ENCODE measurements at regions not wholly inside any gene's neighbourhood (a gene's known extent, or its start where the extent isn't known, plus 50 kb on each side); places are given as distances from the start of the nearest gene placed in this dataset.

- CTCF ChIA-PET, result no interaction called here
- in situ Hi-C loops (cut with MboI; ENCODE audit: low sequenced_read_pairs), result no loop called here
Measured at GRCh38 chr3:43915546-43915945, 224.8 kb downstream of the ABHD5 start.

More at GRCh38 chr3:43915546-43915945, 224.8 kb downstream of the ABHD5 start:
- no peaks in the 10 kb centered on the region for H4K20me1 ChIP-seq (ENCODE audit: insufficient read depth, low read length)
- H3K27ac ChIP-seq (ENCODE audit: insufficient read depth, low read length), result no peak overlapping the region
- dilution Hi-C loops (cut with HindIII; ENCODE audit: low sequenced_read_pairs, unreplicated experiment) (no loop called here), intact Hi-C loops (cut with micrococcal nuclease) (no loop called here)
- no peak overlapping the region for H4K5ac ChIP-seq (ENCODE audit: low read depth, low read length)
- peaks cover 9% of the 10 kb centered on the region for H3K9me3 ChIP-seq (ENCODE audit: control insufficient read depth, insufficient read depth, low read length)
- no peak overlapping the region for H3K56ac ChIP-seq (ENCODE audit: extremely low read depth, insufficient read depth, low read length)
- H4K8ac ChIP-seq (ENCODE audit: low read depth in 2 of 2, low read length in 2 of 2), result no peak overlapping the region
- no peak overlapping the region for H2AK9ac ChIP-seq (replicated peaks; ENCODE audit: low read depth, low read length, poor library complexity)
- H3K4me1 ChIP-seq (ENCODE audit: control insufficient read depth, insufficient read depth, low read length), result no peaks in the 10 kb centered on the region
- WGBS, 2 experiments (ENCODE audit: extremely low coverage in 2 of 2, insufficient read length in 1 of 2), result 100% methylated on average over 1 of the region's 1 CpG; no CpG with 5 or more reads in 1 of the 2 experiments
- no peak overlapping the region for H2AFZ ChIP-seq (replicated peaks; ENCODE audit: low read length, poor library complexity)
- no peak overlapping the region for H4K91ac ChIP-seq (ENCODE audit: insufficient read depth, low read depth, low read length)
- BruUV-seq (replicated peaks), result no TSS peak
- no peak overlapping the region for H3K4ac ChIP-seq (ENCODE audit: low read depth, low read length)
- no peak overlapping the region for H3K4me3 ChIP-seq (ENCODE audit: insufficient read depth, low read depth, low read length)
- no peak for DNase-seq
- no peak overlapping the region for H3K4me2 ChIP-seq (ENCODE audit: low read depth, low read length)
- H2BK5ac ChIP-seq (ENCODE audit: low read depth, low read length, poor library complexity, severe bottlenecking), result no peak overlapping the region
- no peaks in the 10 kb centered on the region for H3K36me3 ChIP-seq (ENCODE audit: control insufficient read depth, insufficient read depth, low read length)
- no peak overlapping the region for H3K14ac ChIP-seq (replicated peaks; ENCODE audit: low read depth, low read length)
- H2BK20ac ChIP-seq (ENCODE audit: low read depth, low read length), result no peak overlapping the region
- H3K23ac ChIP-seq (ENCODE audit: low read depth, low read length), result no peak overlapping the region
- TF ChIP-seq CEBPB (IDR thresholded peaks at IDR 0.05; ENCODE audit: low read depth, low read length) (no peak), MAZ (IDR thresholded peaks at IDR 0.05; ENCODE audit: borderline replicate concordance, low read depth, low read length) (no peak), POLR2A (IDR thresholded peaks at IDR 0.05; ENCODE audit: low read depth, low read length) (no peak), NFE2L2 (IDR thresholded peaks at IDR 0.05; ENCODE audit: low read depth, low read length) (no peak), RCOR1 (IDR thresholded peaks at IDR 0.05; ENCODE audit: insufficient replicate concordance, low read length) (no peak), CHD1 (IDR thresholded peaks at IDR 0.05; ENCODE audit: low read depth, low read length) (no peak), RFX5 (IDR thresholded peaks at IDR 0.05; ENCODE audit: low read depth, low read length) (no peak), MXI1 (IDR thresholded peaks at IDR 0.05; ENCODE audit: borderline replicate concordance, low read depth, low read length) (no peak), MAFK (IDR thresholded peaks at IDR 0.05; ENCODE audit: low read depth, low read length) (no peak), SMC3 (IDR thresholded peaks at IDR 0.05; ENCODE audit: low read depth, low read length) (no peak), FOS (IDR thresholded peaks at IDR 0.05; ENCODE audit: low read depth, low read length) (no peak), RAD21 (IDR thresholded peaks at IDR 0.05; ENCODE audit: low read length) (no peak), BHLHE40 (IDR thresholded peaks at IDR 0.05; ENCODE audit: low read depth, low read length) (no peak)
- TF ChIP-seq, protein P1, sequence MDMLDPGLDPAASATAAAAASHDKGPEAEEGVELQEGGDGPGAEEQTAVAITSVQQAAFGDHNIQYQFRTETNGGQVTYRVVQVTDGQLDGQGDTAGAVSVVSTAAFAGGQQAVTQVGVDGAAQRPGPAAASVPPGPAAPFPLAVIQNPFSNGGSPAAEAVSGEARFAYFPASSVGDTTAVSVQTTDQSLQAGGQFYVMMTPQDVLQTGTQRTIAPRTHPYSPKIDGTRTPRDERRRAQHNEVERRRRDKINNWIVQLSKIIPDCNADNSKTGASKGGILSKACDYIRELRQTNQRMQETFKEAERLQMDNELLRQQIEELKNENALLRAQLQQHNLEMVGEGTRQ (IDR thresholded peaks at IDR 0.05; ENCODE audit: low read depth, low read length), result no peak
- TF ChIP-seq, protein P2, sequence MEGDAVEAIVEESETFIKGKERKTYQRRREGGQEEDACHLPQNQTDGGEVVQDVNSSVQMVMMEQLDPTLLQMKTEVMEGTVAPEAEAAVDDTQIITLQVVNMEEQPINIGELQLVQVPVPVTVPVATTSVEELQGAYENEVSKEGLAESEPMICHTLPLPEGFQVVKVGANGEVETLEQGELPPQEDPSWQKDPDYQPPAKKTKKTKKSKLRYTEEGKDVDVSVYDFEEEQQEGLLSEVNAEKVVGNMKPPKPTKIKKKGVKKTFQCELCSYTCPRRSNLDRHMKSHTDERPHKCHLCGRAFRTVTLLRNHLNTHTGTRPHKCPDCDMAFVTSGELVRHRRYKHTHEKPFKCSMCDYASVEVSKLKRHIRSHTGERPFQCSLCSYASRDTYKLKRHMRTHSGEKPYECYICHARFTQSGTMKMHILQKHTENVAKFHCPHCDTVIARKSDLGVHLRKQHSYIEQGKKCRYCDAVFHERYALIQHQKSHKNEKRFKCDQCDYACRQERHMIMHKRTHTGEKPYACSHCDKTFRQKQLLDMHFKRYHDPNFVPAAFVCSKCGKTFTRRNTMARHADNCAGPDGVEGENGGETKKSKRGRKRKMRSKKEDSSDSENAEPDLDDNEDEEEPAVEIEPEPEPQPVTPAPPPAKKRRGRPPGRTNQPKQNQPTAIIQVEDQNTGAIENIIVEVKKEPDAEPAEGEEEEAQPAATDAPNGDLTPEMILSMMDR (conservative IDR thresholded peaks at IDR 0.05; ENCODE audit: low read depth, low read length), result no peak
- TF ChIP-seq, protein P3, sequence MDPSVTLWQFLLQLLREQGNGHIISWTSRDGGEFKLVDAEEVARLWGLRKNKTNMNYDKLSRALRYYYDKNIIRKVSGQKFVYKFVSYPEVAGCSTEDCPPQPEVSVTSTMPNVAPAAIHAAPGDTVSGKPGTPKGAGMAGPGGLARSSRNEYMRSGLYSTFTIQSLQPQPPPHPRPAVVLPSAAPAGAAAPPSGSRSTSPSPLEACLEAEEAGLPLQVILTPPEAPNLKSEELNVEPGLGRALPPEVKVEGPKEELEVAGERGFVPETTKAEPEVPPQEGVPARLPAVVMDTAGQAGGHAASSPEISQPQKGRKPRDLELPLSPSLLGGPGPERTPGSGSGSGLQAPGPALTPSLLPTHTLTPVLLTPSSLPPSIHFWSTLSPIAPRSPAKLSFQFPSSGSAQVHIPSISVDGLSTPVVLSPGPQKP (IDR thresholded peaks at IDR 0.05; ENCODE audit: borderline replicate concordance, low read depth, low read length), result no peak
- H3K18ac ChIP-seq (ENCODE audit: low read depth, low read length), result no peak overlapping the region
- H3K27me3 ChIP-seq (ENCODE audit: control insufficient read depth, insufficient read depth, low read length), result peaks cover 16% of the 10 kb centered on the region
- no peak for ATAC-seq (ENCODE audit: low read depth)
- no peak overlapping the region for H2AK5ac ChIP-seq (ENCODE audit: low read depth, low read length)
- no peak overlapping the region for H2BK120ac ChIP-seq (ENCODE audit: low read depth, low read length)
- POLR2A ChIA-PET (ENCODE audit: unreplicated experiment), result no interaction called here
- no peak overlapping the region for H2BK15ac ChIP-seq (ENCODE audit: low read depth, low read length)
- H3K9me1 ChIP-seq (ENCODE audit: insufficient read depth, low read length), result no peaks in the 10 kb centered on the region
- no peak overlapping the region for H3K9ac ChIP-seq (ENCODE audit: low read depth, low read length)
- no peaks in the 10 kb centered on the region for H3K79me1 ChIP-seq (ENCODE audit: low read depth in 1 of 2, low read length in 2 of 2)

All from IMR-90 (cell line).